ENCODE measurements at regions not wholly inside any gene's neighbourhood (a gene's known extent, or its start where the extent isn't known, plus 50 kb on each side); places are given as distances from the start of the nearest gene placed in this dataset.

GRCh38 chr14:76974365-76974764 lies 54.1 kb downstream of the IRF2BPL start:
- DNase-seq, result no peak

- DNase-seq, result no peak
Measured at GRCh38 chr14:76971549-76971948, 57.0 kb downstream of the IRF2BPL start.

GRCh38 chr14:76968621-76969063 lies 59.9 kb downstream of the IRF2BPL start:
- no peak for DNase-seq

- DNase-seq, result no peak
Measured at GRCh38 chr14:76967788-76968187, 60.7 kb downstream of the IRF2BPL start.

- DNase-seq, result no peak
Measured at GRCh38 chr14:76965232-76965631, 63.3 kb downstream of the IRF2BPL start.

GRCh38 chr14:76964695-76965094 lies 63.8 kb downstream of the IRF2BPL start:
- peak; percentile 38 to 60 for DNase-seq

- no peak for DNase-seq
Measured at GRCh38 chr14:76963372-76963771, 65.1 kb downstream of the IRF2BPL start.

GRCh38 chr14:76962303-76962660 lies 66.2 kb downstream of the IRF2BPL start:
- no peak for DNase-seq

GRCh38 chr14:76961631-76962302 lies 66.7 kb downstream of the IRF2BPL start:
- DNase-seq, result peak; percentile 98

- peak in 1 of 2 donors; percentile 26 for DNase-seq
Measured at GRCh38 chr14:76958980-76959710, 69.4 kb downstream of the IRF2BPL start.

GRCh38 chr14:76958020-76958979 lies 70.2 kb downstream of the IRF2BPL start:
- no peak for DNase-seq

- DNase-seq, result peak in 1 of 2 donors; percentile 27
Measured at GRCh38 chr14:76957224-76957891, 71.2 kb downstream of the IRF2BPL start.

- peak; percentile 85 to 90 for DNase-seq
Measured at GRCh38 chr14:76956316-76957090, 72.0 kb downstream of the IRF2BPL start.

- DNase-seq, result peak; percentile 61
Measured at GRCh38 chr14:76955575-76956315, 72.8 kb downstream of the IRF2BPL start.

GRCh38 chr14:76954394-76955190 lies 73.9 kb downstream of the IRF2BPL start:
- no peak for DNase-seq

GRCh38 chr14:76953311-76953945 lies 75.1 kb downstream of the IRF2BPL start:
- DNase-seq, result peak; percentile 38 to 55

GRCh38 chr14:76951166-76951565 lies 77.3 kb downstream of the IRF2BPL start:
- DNase-seq, result no peak

GRCh38 chr14:76950055-76951020 lies 78.2 kb downstream of the IRF2BPL start:
- no peak for DNase-seq
